ENCODE measurements at regions not wholly inside any gene's neighbourhood (a gene's known extent, or its start where the extent isn't known, plus 50 kb on each side); places are given as distances from the start of the nearest gene placed in this dataset.

DNA sequence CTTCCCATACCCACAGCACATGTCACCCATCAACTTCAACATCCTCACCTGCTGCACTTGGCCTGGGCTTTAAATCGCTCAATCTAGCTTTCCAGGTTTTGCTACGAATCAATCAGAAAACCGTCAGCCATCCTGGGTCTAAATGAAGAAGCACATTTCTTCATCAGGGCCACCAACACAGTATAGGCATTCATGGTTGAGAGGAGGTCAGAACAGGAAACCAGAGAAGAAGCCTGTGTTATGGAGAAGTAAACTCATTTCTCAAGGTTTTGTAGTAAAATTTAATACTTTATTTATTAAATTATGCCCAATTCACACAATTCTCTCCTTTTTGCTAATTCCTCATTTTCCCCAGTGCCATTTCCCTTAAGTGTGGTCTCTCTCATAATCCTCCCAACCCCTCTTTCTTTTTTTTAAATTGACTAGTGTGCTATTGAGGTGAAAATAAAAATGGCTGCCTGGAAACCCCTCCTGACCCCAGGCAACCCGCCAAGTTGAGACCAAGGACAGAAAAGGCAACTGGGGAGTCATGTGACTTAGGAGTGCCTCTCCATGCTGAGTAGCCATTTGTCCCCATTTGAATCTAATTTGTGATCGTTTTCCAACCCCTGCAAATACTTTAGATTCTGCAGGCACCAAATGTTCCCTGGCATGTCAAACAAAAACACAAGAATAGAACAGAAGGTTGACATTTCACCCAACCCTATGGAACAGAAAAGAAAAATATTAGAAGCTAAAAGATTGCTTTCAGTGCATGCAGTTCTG, 181.1 kb upstream of the NAMPT start:
- TF ChIP-seq POLR2A (IDR thresholded peaks at IDR 0.05): no peak
- TF ChIP-seq, protein P1, sequence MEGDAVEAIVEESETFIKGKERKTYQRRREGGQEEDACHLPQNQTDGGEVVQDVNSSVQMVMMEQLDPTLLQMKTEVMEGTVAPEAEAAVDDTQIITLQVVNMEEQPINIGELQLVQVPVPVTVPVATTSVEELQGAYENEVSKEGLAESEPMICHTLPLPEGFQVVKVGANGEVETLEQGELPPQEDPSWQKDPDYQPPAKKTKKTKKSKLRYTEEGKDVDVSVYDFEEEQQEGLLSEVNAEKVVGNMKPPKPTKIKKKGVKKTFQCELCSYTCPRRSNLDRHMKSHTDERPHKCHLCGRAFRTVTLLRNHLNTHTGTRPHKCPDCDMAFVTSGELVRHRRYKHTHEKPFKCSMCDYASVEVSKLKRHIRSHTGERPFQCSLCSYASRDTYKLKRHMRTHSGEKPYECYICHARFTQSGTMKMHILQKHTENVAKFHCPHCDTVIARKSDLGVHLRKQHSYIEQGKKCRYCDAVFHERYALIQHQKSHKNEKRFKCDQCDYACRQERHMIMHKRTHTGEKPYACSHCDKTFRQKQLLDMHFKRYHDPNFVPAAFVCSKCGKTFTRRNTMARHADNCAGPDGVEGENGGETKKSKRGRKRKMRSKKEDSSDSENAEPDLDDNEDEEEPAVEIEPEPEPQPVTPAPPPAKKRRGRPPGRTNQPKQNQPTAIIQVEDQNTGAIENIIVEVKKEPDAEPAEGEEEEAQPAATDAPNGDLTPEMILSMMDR (IDR thresholded peaks at IDR 0.05): no peak
